ENCODE measurements at regions not wholly inside any gene's neighbourhood (a gene's known extent, or its start where the extent isn't known, plus 50 kb on each side); places are given as distances from the start of the nearest gene placed in this dataset.

DNA sequence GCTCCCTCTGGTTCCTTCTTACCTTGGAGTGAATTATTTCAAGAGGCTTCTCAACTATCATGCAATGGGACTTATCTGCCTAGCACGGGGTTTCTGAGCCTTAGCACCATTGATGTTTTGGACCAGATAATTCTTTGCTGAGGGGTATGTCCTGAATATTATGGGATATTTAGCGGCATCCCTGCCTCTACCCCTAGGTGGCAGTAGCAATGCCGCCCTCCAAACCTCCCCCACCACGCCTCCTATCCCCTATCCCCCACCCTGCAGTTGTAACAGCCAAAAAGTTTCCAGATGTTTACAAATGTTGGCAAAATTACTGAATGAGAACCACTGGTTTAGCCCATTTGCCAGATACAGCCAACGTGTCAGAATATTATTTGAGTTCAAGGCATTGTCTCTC lies 125.5 kb downstream of the POSTN start:
- TF ChIP-seq, protein P1, sequence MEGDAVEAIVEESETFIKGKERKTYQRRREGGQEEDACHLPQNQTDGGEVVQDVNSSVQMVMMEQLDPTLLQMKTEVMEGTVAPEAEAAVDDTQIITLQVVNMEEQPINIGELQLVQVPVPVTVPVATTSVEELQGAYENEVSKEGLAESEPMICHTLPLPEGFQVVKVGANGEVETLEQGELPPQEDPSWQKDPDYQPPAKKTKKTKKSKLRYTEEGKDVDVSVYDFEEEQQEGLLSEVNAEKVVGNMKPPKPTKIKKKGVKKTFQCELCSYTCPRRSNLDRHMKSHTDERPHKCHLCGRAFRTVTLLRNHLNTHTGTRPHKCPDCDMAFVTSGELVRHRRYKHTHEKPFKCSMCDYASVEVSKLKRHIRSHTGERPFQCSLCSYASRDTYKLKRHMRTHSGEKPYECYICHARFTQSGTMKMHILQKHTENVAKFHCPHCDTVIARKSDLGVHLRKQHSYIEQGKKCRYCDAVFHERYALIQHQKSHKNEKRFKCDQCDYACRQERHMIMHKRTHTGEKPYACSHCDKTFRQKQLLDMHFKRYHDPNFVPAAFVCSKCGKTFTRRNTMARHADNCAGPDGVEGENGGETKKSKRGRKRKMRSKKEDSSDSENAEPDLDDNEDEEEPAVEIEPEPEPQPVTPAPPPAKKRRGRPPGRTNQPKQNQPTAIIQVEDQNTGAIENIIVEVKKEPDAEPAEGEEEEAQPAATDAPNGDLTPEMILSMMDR (IDR thresholded peaks at IDR 0.05), result no peak
- TF ChIP-seq POLR2A (IDR thresholded peaks at IDR 0.05), result no peak
